Spleen (tissue), 11 donors: ENCODE measurements at regions not wholly inside any gene's neighbourhood (a gene's known extent, or its start where the extent isn't known, plus 50 kb on each side); places are given as distances from the start of the nearest gene placed in this dataset.

Experiments used
- DNase-seq: peaks from one replicate; pipeline ENCODE4 v3.0.0-alpha.2; 2020
- H3K27ac ChIP-seq, 8 donors: fragments of 200-600 bp; sonication (generic) in 7 of 8; 1 replicate in 4 of 8; 2 replicates in 4 of 8; pipeline versions ENCODE4 v1.5.0 to v1.8.0; 2016 to 2021; ENCODE audit warnings: inconsistent platforms in 4 of 8, mild to moderate bottlenecking in 4 of 8, moderate library complexity in 1 of 8
- H3K27me3 ChIP-seq, 7 donors: fragments of 200-600 bp; sonication (generic) in 6 of 7; replicated peaks in 1 of 7; 1 replicate in 4 of 7; 2 replicates in 3 of 7; pipeline versions ENCODE4 v1.5.0 to v1.8.0; 2016 to 2021; ENCODE audit warnings: inconsistent platforms in 3 of 7, mild to moderate bottlenecking in 1 of 7
- H3K36me3 ChIP-seq, 6 donors: fragments of 200-600 bp; sonication (generic) in 5 of 6; 1 replicate in 4 of 6; 2 replicates in 2 of 6; pipeline versions ENCODE4 v1.5.0 to v1.8.0; 2016 to 2021; ENCODE audit warnings: inconsistent platforms in 2 of 6
- H3K4me1 ChIP-seq, 6 donors: fragments of 200-600 bp; sonication (generic) in 5 of 6; 1 replicate in 3 of 6; 2 replicates in 3 of 6; pipeline versions ENCODE4 v1.5.0 to v1.8.0; 2016 to 2021; ENCODE audit warnings: inconsistent platforms in 3 of 6
- H3K4me3 ChIP-seq, 8 donors: fragments of 200-600 bp; sonication (generic) in 7 of 8; 1 replicate in 4 of 8; 2 replicates in 4 of 8; pipeline versions ENCODE4 v1.5.0 to v1.8.0; 2016 to 2021; ENCODE audit warnings: inconsistent platforms in 4 of 8, mild to moderate bottlenecking in 4 of 8, moderate library complexity in 2 of 8
- H3K9me3 ChIP-seq, 8 donors: fragments of 200-600 bp; sonication (generic) in 7 of 8; 1 replicate in 4 of 8; 2 replicates in 4 of 8; pipeline versions ENCODE4 v1.5.0 to v1.8.0; 2016 to 2021; ENCODE audit warnings: inconsistent platforms in 4 of 8
- POLR2A ChIP-seq, 3 donors: fragments of 450-650 bp; IDR thresholded peaks; one replicate each; pipeline ENCODE4 v1.5.1; 2017; ENCODE audit warnings: antibody characterized with exemption in 3 of 3, mild to moderate bottlenecking in 1 of 3
- POLR2AphosphoS5 ChIP-seq, 3 donors: sonication (generic); formaldehyde crosslinking; IDR thresholded peaks; one replicate each; pipeline ENCODE4 v1.5.1; 2017; ENCODE audit warnings: antibody characterized with exemption in 3 of 3
- WGBS, 5 donors: extraction: QIAGEN DNeasy Blood & Tissue Kit in 3 of 5; methylation state at CpG; one replicate each; pipeline versions ENCODE4 v1.1.5 to v1.1.7; 2013 to 2018; 5-methylcytosine and 5-hydroxymethylcytosine counted together
- intact Hi-C: fragments of 100-400 bp; cut with DNase I; formaldehyde crosslinking; loops from one replicate; pipeline ENCODE4 v1.15.0; 2023; ENCODE audit warnings: low total_unique reads
- TF ChIP-seq, protein P1 (sequence below), 11 experiments: fragments of 200-600 bp in 7 of 11; fragments of 450-650 bp in 4 of 11; sonication (generic) in 4 of 11; IDR thresholded peaks in 8 of 11; conservative IDR thresholded peaks in 3 of 11; 1 replicate in 7 of 11; 2 replicates in 4 of 11; pipeline versions ENCODE4 v1.4.0 to v1.8.0; 2016 to 2021; ENCODE audit warnings: antibody characterized with exemption in 11 of 11, inconsistent platforms in 4 of 11, mild to moderate bottlenecking in 1 of 11
- donor health status: healthy with polysubstance abuse.
- donor health status: DM: no; HTN: no; CAD: no; lungs with moderate emphysema.
- donor health status: DM: no; HTN: no; CAD: no.
- donor health status: Bipolar disorder and iron deficiency.
- donor health status: healthy.
- donor health status: DM: no; HTN: no; CAD: no.
- donor health status: DM: yes; HTN: yes; CAD: no.

- no peaks in the 10 kb centered on the region for H3K4me1 ChIP-seq
- H3K4me3 ChIP-seq: no peak overlapping the region
- TF ChIP-seq POLR2A (IDR thresholded peaks at IDR 0.05): no peak
- TF ChIP-seq POLR2AphosphoS5 (IDR thresholded peaks at IDR 0.05): no peak
- TF ChIP-seq, protein P1, sequence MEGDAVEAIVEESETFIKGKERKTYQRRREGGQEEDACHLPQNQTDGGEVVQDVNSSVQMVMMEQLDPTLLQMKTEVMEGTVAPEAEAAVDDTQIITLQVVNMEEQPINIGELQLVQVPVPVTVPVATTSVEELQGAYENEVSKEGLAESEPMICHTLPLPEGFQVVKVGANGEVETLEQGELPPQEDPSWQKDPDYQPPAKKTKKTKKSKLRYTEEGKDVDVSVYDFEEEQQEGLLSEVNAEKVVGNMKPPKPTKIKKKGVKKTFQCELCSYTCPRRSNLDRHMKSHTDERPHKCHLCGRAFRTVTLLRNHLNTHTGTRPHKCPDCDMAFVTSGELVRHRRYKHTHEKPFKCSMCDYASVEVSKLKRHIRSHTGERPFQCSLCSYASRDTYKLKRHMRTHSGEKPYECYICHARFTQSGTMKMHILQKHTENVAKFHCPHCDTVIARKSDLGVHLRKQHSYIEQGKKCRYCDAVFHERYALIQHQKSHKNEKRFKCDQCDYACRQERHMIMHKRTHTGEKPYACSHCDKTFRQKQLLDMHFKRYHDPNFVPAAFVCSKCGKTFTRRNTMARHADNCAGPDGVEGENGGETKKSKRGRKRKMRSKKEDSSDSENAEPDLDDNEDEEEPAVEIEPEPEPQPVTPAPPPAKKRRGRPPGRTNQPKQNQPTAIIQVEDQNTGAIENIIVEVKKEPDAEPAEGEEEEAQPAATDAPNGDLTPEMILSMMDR (IDR thresholded peaks at IDR 0.05 in 8 of 11, conservative IDR thresholded peaks at IDR 0.05 in 3 of 11): no peak
- WGBS, 5 donors: 74 to 97% (median 90%) methylated on average over 1 of the region's 1 CpG
- peaks cover 0 to 8% (median 0%) of the 10 kb centered on the region in 8 donors for H3K9me3 ChIP-seq
- H3K27me3 ChIP-seq: no peaks in the 10 kb centered on the region
- intact Hi-C loops: no loop called here
- DNase-seq: no peak
- H3K36me3 ChIP-seq: no peaks in the 10 kb centered on the region
- no peak overlapping the region for H3K27ac ChIP-seq
These were observed 1283.4 kb downstream of the PCDH7 start for GRCh38 chr4:32003548-32003947.

DNA sequence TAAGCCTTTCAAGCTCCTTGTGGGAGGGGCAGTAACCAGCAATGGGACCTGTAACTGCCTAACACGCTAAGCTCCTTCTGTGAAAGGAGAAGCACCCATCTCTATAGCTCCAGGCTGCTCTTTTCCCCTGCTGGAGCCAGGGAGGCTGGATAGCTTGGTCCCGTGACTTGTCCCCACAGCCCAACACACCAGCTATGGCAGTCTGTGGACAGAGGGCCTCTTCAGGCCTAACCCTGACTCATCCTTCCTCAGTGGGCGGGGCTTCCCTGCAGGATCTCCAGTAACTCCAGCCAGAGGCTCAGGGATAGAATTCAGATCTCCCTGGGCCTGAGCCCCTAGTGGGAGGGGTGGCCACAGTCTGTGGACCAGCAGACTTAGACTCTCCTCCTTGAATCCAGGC, 1290.1 kb downstream of the PCDH7 start:
- Histone ChIP-seq H3K27ac (no peak overlapping the region), H3K36me3 (no peaks in the 10 kb centered on the region), H3K4me3 (no peak overlapping the region), H3K27me3 (no peaks in the 10 kb centered on the region), H3K9me3 (peaks cover 0 to 19% (median 1%) of the 10 kb centered on the region in 8 donors), H3K4me1 (no peaks in the 10 kb centered on the region)
- DNase-seq: no peak
- TF ChIP-seq, protein P1 (IDR thresholded peaks at IDR 0.05 in 8 of 11, conservative IDR thresholded peaks at IDR 0.05 in 3 of 11): no peak
- TF ChIP-seq POLR2AphosphoS5 (IDR thresholded peaks at IDR 0.05): no peak
- TF ChIP-seq POLR2A (IDR thresholded peaks at IDR 0.05): no peak
- intact Hi-C loops: no loop called here
- 83 to 95% (median 90%) methylated on average over 2 to 3 of the region's 3 CpGs for WGBS, 5 donors

- Histone ChIP-seq H3K27ac (no peak overlapping the region), H3K4me3 (no peak overlapping the region), H3K4me1 (no peaks in the 10 kb centered on the region), H3K36me3 (no peaks in the 10 kb centered on the region), H3K9me3 (peaks cover 0 to 4% (median 0%) of the 10 kb centered on the region in 8 donors), H3K27me3 (no peaks in the 10 kb centered on the region)
- WGBS, 5 donors: 66 to 76% (median 68%) methylated on average over 1 of the region's 1 CpG
- DNase-seq: no peak
- TF ChIP-seq POLR2AphosphoS5 (IDR thresholded peaks at IDR 0.05): no peak
- TF ChIP-seq, protein P1 (IDR thresholded peaks at IDR 0.05 in 8 of 11, conservative IDR thresholded peaks at IDR 0.05 in 3 of 11): no peak
- no peak for TF ChIP-seq POLR2A (IDR thresholded peaks at IDR 0.05)
- intact Hi-C loops: no loop called here
These were observed 1301.9 kb downstream of the PCDH7 start for GRCh38 chr4:32022071-32022470.

- intact Hi-C loops: no loop called here
- WGBS, 5 donors: 76 to 91% (median 84%) methylated on average over 5 of the region's 5 CpGs
- Histone ChIP-seq H3K9me3 (peaks cover 0 to 4% (median 0%) of the 10 kb centered on the region in 8 donors), H3K27ac (no peak overlapping the region), H3K27me3 (no peaks in the 10 kb centered on the region), H3K36me3 (no peaks in the 10 kb centered on the region), H3K4me1 (no peaks in the 10 kb centered on the region), H3K4me3 (no peak overlapping the region)
- no peak for DNase-seq
- no peak for TF ChIP-seq POLR2A (IDR thresholded peaks at IDR 0.05)
- no peak for TF ChIP-seq POLR2AphosphoS5 (IDR thresholded peaks at IDR 0.05)
- TF ChIP-seq, protein P1 (IDR thresholded peaks at IDR 0.05 in 8 of 11, conservative IDR thresholded peaks at IDR 0.05 in 3 of 11): no peak
These were observed 1305.8 kb downstream of the PCDH7 start for GRCh38 chr4:32025851-32026459.
